Heart left ventricle (tissue), 13 donors: ENCODE measurements at regions not wholly inside any gene's neighbourhood (a gene's known extent, or its start where the extent isn't known, plus 50 kb on each side); places are given as distances from the start of the nearest gene placed in this dataset.

Experiments used
- POLR2A ChIP-seq, 2 donors: fragments of 450-650 bp; IDR thresholded peaks; one replicate each; pipeline ENCODE4 v1.6.1; 2017; ENCODE audit warnings: antibody characterized with exemption in 2 of 2, mild to moderate bottlenecking in 2 of 2, moderate library complexity in 2 of 2
- TF ChIP-seq, protein P1 (sequence below), 12 donors: fragments of 200-600 bp; sonication (generic) in 4 of 12; IDR thresholded peaks; one replicate each; pipeline versions ENCODE4 v1.5.0 to v1.8.0; 2018 to 2022; ENCODE audit warnings: antibody characterized with exemption in 12 of 12, mild to moderate bottlenecking in 5 of 12
- donor health status: ischemic (EF 13 %, LVEDD 7.1; RV severe dilation, severe dysfunction).
- donor health status: DM: no; HTN: yes; CAD: no.
- donor health status: DM: no; HTN: no; CAD: no.
- donor health status: ischemic (EF 25% LVEDD 6.9; RV normal size, moderate dysfunction).
- donor health status: ischemic (EF 25% LVEDD 5.7; RV mildly dilated, moderate dysfunction).
- donor health status: ischemic (EF 35%, LVEDD 5.7; RV mildly dilated, moderate dysfunction).
- donor health status: nonischemic (EF 11% LVEDD 7.7; RV severe dilation, severe dysfunction).
- donor health status: DM: yes; HTN: yes; CAD: no.
- donor health status: PGD.
- donor health status: ischemic (EF 29% LVEDD 5.4; RV normal size, mild dysfunction).
- donor health status: nonischemic (EF 23%, LVEDD 6.1; RV moderate dilation, normal function).

DNA sequence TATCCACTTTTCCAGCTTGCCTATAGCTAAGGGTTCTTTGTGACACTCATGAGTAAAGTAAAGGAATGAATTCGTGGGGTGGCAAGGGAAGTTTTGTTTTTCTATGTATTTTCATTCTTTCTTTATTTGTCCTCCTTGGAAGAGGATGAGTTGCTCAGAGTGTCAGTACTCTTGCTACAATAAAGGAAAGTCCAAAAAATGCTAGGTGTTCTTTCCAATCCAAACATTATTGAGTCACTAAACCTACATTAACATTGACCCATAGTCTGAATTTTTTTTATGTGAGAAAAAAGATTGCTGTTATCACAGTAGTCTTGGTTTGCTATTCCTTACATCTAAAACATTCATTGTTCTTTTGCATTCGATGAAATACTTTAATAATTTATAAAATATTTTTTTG, 959.9 kb upstream of the ADGRL4 start:
- TF ChIP-seq POLR2A (IDR thresholded peaks at IDR 0.05): no peak
- TF ChIP-seq, protein P1, sequence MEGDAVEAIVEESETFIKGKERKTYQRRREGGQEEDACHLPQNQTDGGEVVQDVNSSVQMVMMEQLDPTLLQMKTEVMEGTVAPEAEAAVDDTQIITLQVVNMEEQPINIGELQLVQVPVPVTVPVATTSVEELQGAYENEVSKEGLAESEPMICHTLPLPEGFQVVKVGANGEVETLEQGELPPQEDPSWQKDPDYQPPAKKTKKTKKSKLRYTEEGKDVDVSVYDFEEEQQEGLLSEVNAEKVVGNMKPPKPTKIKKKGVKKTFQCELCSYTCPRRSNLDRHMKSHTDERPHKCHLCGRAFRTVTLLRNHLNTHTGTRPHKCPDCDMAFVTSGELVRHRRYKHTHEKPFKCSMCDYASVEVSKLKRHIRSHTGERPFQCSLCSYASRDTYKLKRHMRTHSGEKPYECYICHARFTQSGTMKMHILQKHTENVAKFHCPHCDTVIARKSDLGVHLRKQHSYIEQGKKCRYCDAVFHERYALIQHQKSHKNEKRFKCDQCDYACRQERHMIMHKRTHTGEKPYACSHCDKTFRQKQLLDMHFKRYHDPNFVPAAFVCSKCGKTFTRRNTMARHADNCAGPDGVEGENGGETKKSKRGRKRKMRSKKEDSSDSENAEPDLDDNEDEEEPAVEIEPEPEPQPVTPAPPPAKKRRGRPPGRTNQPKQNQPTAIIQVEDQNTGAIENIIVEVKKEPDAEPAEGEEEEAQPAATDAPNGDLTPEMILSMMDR (IDR thresholded peaks at IDR 0.05): no peak
